ENCODE measurements at regions not wholly inside any gene's neighbourhood (a gene's known extent, or its start where the extent isn't known, plus 50 kb on each side); places are given as distances from the start of the nearest gene placed in this dataset.

GRCh38 chr10:47237316-47238260, 62.4 kb upstream of the GDF10 start:
- no peak for DNase-seq

GRCh38 chr10:47238331-47239095, 61.5 kb upstream of the GDF10 start:
- DNase-seq = no peak

- DNase-seq = no peak
Observed at GRCh38 chr10:47239211-47239610, 60.8 kb upstream of the GDF10 start.

GRCh38 chr10:47240173-47240572, 59.8 kb upstream of the GDF10 start:
- DNase-seq = no peak

GRCh38 chr10:47241256-47241655, 58.7 kb upstream of the GDF10 start:
- no peak for DNase-seq

- DNase-seq = no peak
Observed at GRCh38 chr10:47241946-47242867, 57.8 kb upstream of the GDF10 start.

GRCh38 chr10:47243356-47243755, 56.6 kb upstream of the GDF10 start:
- no peak for DNase-seq

- DNase-seq = no peak
Observed at GRCh38 chr10:47243791-47244190, 56.2 kb upstream of the GDF10 start.

- no peak for DNase-seq
Observed at GRCh38 chr10:47244560-47245500, 55.2 kb upstream of the GDF10 start.

- DNase-seq = no peak
Observed at GRCh38 chr10:47245731-47246350, 54.2 kb upstream of the GDF10 start.

GRCh38 chr10:47246406-47247147, 53.4 kb upstream of the GDF10 start:
- no peak for DNase-seq

- no peak for DNase-seq
Observed at GRCh38 chr10:47247148-47248059, 52.6 kb upstream of the GDF10 start.

- DNase-seq = no peak
Observed at GRCh38 chr10:47248386-47249090, 51.5 kb upstream of the GDF10 start.

GRCh38 chr10:47249881-47250280, 50.1 kb upstream of the GDF10 start:
- DNase-seq = no peak

Measured in NCI-H2029 treated with DMSO at 0.1 percent for 48 hours (cell line).